PC-3 (cell line): ENCODE measurements at regions not wholly inside any gene's neighbourhood (a gene's known extent, or its start where the extent isn't known, plus 50 kb on each side); places are given as distances from the start of the nearest gene placed in this dataset.

ENCODE experiments used
- CTCF ChIP-seq: fragments of 300-600 bp; sonication (generic); conservative IDR thresholded peaks from 2 replicates; pipeline ENCODE4 v1.5.1; 2017; ENCODE audit warnings: antibody characterized with exemption, low read depth, mild to moderate bottlenecking, low read length
- EZH2 ChIP-seq: fragments of 300-600 bp; sonication (generic); IDR thresholded peaks from one replicate; pipeline ENCODE4 v1.6.1; 2017; ENCODE audit warnings: antibody characterized with exemption, mild to moderate bottlenecking, low read length; ENCODE audit not compliant: unreplicated experiment

DNA sequence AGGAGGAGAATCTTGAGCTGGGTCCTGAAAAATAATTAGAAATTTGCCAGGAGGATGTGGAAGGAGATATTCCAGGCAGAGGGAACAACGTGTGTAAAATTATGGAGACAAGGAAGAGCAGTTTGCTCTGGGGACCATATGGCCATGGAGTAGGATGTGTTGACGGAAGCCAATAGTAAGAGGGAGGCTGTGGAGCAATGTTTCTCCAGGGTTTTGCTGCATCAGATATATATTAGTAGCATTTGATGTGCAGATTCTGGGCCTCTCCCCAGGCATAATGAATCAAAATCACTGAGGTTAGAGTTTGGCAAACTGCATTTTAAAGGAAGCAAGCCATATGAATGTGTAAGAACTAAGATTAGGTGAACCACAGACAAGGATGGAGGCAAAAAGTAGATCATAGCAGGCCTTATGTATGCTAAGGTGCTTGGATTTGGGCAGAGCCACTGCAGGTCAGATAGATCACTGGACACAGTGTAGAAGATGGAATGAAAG, 192.9 kb upstream of the IL12A start:
- TF ChIP-seq CTCF (no peak), EZH2 (no peak)
